ENCODE measurements at regions not wholly inside any gene's neighbourhood (a gene's known extent, or its start where the extent isn't known, plus 50 kb on each side); places are given as distances from the start of the nearest gene placed in this dataset.

- ChIA-PET CTCF (no interaction called here), RAD21 (ENCODE audit: low non-redundant PET in 1 of 2, low total read pairs in 2 of 2, uncharacterized antibody in 2 of 2, unreplicated experiment in 2 of 2) (no interaction called here), POLR2A (no interaction called here)
- ATAC-seq, result no peak
- H3K9me3 ChIP-seq (ENCODE audit: control insufficient read depth in 1 of 2, insufficient read depth in 1 of 2, low read depth in 1 of 2, low read length in 2 of 2), result peaks cover 0 to 4% of the 10 kb centered on the region in 2 experiments; a peak in 1 of 4 replicates
- no peak overlapping the region for H3K4me3 ChIP-seq (replicated peaks in 1 of 2; ENCODE audit: low read depth in 1 of 2, low read length in 2 of 2)
- H3K9ac ChIP-seq (ENCODE audit: low read length), result no peak overlapping the region
- no peaks in the 10 kb centered on the region for H4K20me1 ChIP-seq (ENCODE audit: insufficient read depth)
- H3K4me1 ChIP-seq (ENCODE audit: control insufficient read depth in 1 of 2, insufficient read depth in 2 of 2, low read length in 2 of 2), result no peaks in the 10 kb centered on the region
- H3K4me2 ChIP-seq (ENCODE audit: low read length), result no peak overlapping the region
- H3K36me3 ChIP-seq (ENCODE audit: control insufficient read depth in 1 of 2, insufficient read depth in 2 of 2, low read length in 2 of 2), result no peaks in the 10 kb centered on the region
- no peak for DNase-seq (ENCODE audit: low read depth, low spot score)
- TF ChIP-seq JUND (IDR thresholded peaks at IDR 0.05), result no peak
- no peak for TF ChIP-seq EZH2phosphoT487 (IDR thresholded peaks at IDR 0.05; ENCODE audit: borderline replicate concordance)
- TF ChIP-seq EGR1 (IDR thresholded peaks at IDR 0.05; ENCODE audit: low read depth), result no peak
- TF ChIP-seq EZH2 (IDR thresholded peaks at IDR 0.05), result no peak
- no peak for TF ChIP-seq ZBTB33 (IDR thresholded peaks at IDR 0.05; ENCODE audit: extremely low read depth, insufficient replicate concordance, low read length)
- H3K27me3 ChIP-seq (ENCODE audit: insufficient read depth, low read length), result no peaks in the 10 kb centered on the region
- no peak overlapping the region for H3K27ac ChIP-seq (ENCODE audit: low read depth, low read length)
- H2AFZ ChIP-seq (ENCODE audit: low read depth, low read length, poor library complexity, severe bottlenecking), result no peak overlapping the region
- no peaks in the 10 kb centered on the region for H3K9me2 ChIP-seq (ENCODE audit: insufficient read depth)
- no TSS peak for BruUV-seq (replicated peaks)
- no peaks in the 10 kb centered on the region for H3K79me2 ChIP-seq (ENCODE audit: insufficient read depth, low read length)
- intact Hi-C loops (cut with micrococcal nuclease), result no loop called here
Measured at GRCh38 chr6:93974332-93974731, 555.0 kb upstream of the EPHA7 start.

- ChIA-PET POLR2A (no interaction called here), RAD21 (ENCODE audit: low non-redundant PET in 1 of 2, low total read pairs in 2 of 2, uncharacterized antibody in 2 of 2, unreplicated experiment in 2 of 2) (no interaction called here), CTCF (no interaction called here)
- Histone ChIP-seq H3K79me2 (ENCODE audit: insufficient read depth, low read length) (no peaks in the 10 kb centered on the region), H3K27me3 (ENCODE audit: insufficient read depth, low read length) (no peaks in the 10 kb centered on the region), H3K4me2 (ENCODE audit: low read length) (no peak overlapping the region), H3K36me3 (ENCODE audit: control insufficient read depth in 1 of 2, insufficient read depth in 2 of 2, low read length in 2 of 2) (no peaks in the 10 kb centered on the region), H2AFZ (ENCODE audit: low read depth, low read length, poor library complexity, severe bottlenecking) (no peak overlapping the region), H3K4me3 (replicated peaks in 1 of 2; ENCODE audit: low read depth in 1 of 2, low read length in 2 of 2) (no peak overlapping the region), H3K9ac (ENCODE audit: low read length) (no peak overlapping the region), H3K9me2 (ENCODE audit: insufficient read depth) (no peaks in the 10 kb centered on the region), H3K27ac (ENCODE audit: low read depth, low read length) (no peak overlapping the region), H3K9me3 (ENCODE audit: control insufficient read depth in 1 of 2, insufficient read depth in 1 of 2, low read depth in 1 of 2, low read length in 2 of 2) (peaks cover 0 to 4% of the 10 kb centered on the region in 2 experiments; a peak in 1 of 4 replicates), H3K4me1 (ENCODE audit: control insufficient read depth in 1 of 2, insufficient read depth in 2 of 2, low read length in 2 of 2) (no peaks in the 10 kb centered on the region), H4K20me1 (ENCODE audit: insufficient read depth) (no peaks in the 10 kb centered on the region)
- DNase-seq (ENCODE audit: low read depth, low spot score) (no peak), ATAC-seq (no peak)
- intact Hi-C loops (cut with micrococcal nuclease), result no loop called here
- no TSS peak for BruUV-seq (replicated peaks)
- TF ChIP-seq EZH2 (IDR thresholded peaks at IDR 0.05) (no peak), CTCF (IDR thresholded peaks at IDR 0.05 in 2 of 3, conservative IDR thresholded peaks at IDR 0.05 in 1 of 3; ENCODE audit: borderline replicate concordance in 1 of 3, insufficient read depth in 1 of 3, low read depth in 2 of 3, low read length in 2 of 3) (no peak), ELF1 (IDR thresholded peaks at IDR 0.05; ENCODE audit: borderline replicate concordance, low read depth) (no peak), SRF (IDR thresholded peaks at IDR 0.05; ENCODE audit: low read depth) (no peak), POLR2A (IDR thresholded peaks at IDR 0.05; ENCODE audit: borderline replicate concordance, extremely low read depth, insufficient read depth, insufficient read length) (no peak), EZH2phosphoT487 (IDR thresholded peaks at IDR 0.05; ENCODE audit: borderline replicate concordance) (no peak), REST (IDR thresholded peaks at IDR 0.05; ENCODE audit: low read depth) (no peak), ZBTB33 (IDR thresholded peaks at IDR 0.05; ENCODE audit: extremely low read depth, insufficient replicate concordance, low read length) (no peak)
Measured at GRCh38 chr6:93972791-93973190, 553.4 kb upstream of the EPHA7 start.

All from HCT116 (cell line).